K562 (cell line): ENCODE measurements at regions not wholly inside any gene's neighbourhood (a gene's known extent, or its start where the extent isn't known, plus 50 kb on each side); places are given as distances from the start of the nearest gene placed in this dataset.

Source experiments
- CEBPB ChIP-seq: fragments of 450-650 bp; IDR thresholded peaks from 2 replicates; pipeline ENCODE4 v1.6.1; 2016; ENCODE audit warnings: missing genetic modification characterization, missing compliant biosample characterization
- CTCF ChIP-seq, 3 experiments: IDR thresholded peaks in 2 of 3; conservative IDR thresholded peaks in 1 of 3; 2 replicates each; pipeline ENCODE4 v1.5.1; 2011 to 2012; ENCODE audit warnings: low read length in 3 of 3, mild to moderate bottlenecking in 3 of 3, control low read depth in 2 of 3, improper control_type of control experiment in 1 of 3, inconsistent platforms in 1 of 3, low read depth in 1 of 3, mixed read lengths in 1 of 3, moderate library complexity in 1 of 3; ENCODE audit not compliant: insufficient read depth in 2 of 3
- ZBTB7A ChIP-seq: IDR thresholded peaks from 2 replicates; pipeline ENCODE4 v1.6.1; 2011; ENCODE audit warnings: low read depth, mild to moderate bottlenecking, low read length, moderate library complexity, borderline replicate concordance; ENCODE audit not compliant: control insufficient read depth

GRCh38 chr15:46207341-46207740 lies 572.5 kb downstream of the SQOR start:
- TF ChIP-seq CEBPB (no peak), ZBTB7A (no peak), CTCF (IDR thresholded peaks at IDR 0.05 in 2 of 3, conservative IDR thresholded peaks at IDR 0.05 in 1 of 3; ENCODE audit: insufficient read depth in 2 of 3, low read depth in 1 of 3, low read length in 3 of 3) (no peak)
